ENCODE measurements at regions not wholly inside any gene's neighbourhood (a gene's known extent, or its start where the extent isn't known, plus 50 kb on each side); places are given as distances from the start of the nearest gene placed in this dataset.

GRCh38 chr3:1783995-1784394 is 314.7 kb upstream of the CNTN4 start:
- no TSS peak for BruUV-seq (replicated peaks)
- no peaks in the 10 kb centered on the region for H3K27me3 ChIP-seq (ENCODE audit: control insufficient read depth in 2 of 2, insufficient read depth in 2 of 2, low read length in 2 of 2)
- H4K20me1 ChIP-seq (replicated peaks; ENCODE audit: control insufficient read depth, extremely low read depth, insufficient read depth, low read length): no peaks in the 10 kb centered on the region
- no peak for DNase-seq (ENCODE audit: low read depth, low spot score)
- no peaks in the 10 kb centered on the region for H3K79me2 ChIP-seq (ENCODE audit: control insufficient read depth, insufficient read depth, low read length)
- FAIRE-seq: no peak
- ChIA-PET CTCF (no interaction called here), POLR2A (no interaction called here)
- H3K4me2 ChIP-seq (ENCODE audit: insufficient read depth, low read length): no peak overlapping the region
- intact Hi-C loops (cut with micrococcal nuclease): no loop called here
- H3K9me1 ChIP-seq (replicated peaks; ENCODE audit: control insufficient read depth, extremely low read depth, insufficient read depth, low read length): no peaks in the 10 kb centered on the region
- dilution Hi-C loops (cut with MboI; ENCODE audit: extremely low pct_ligation_motif_present, low sequenced_read_pairs): no loop called here
- TF ChIP-seq EZH2 (IDR thresholded peaks at IDR 0.05; ENCODE audit: borderline replicate concordance, low read depth, low read length, severe bottlenecking) (no peak), POLR2AphosphoS5 (IDR thresholded peaks at IDR 0.05; ENCODE audit: insufficient read depth, low read depth, low read length) (no peak), JUN (IDR thresholded peaks at IDR 0.05; ENCODE audit: borderline replicate concordance, insufficient read depth, insufficient read length, low read depth) (no peak), GATA2 (IDR thresholded peaks at IDR 0.05; ENCODE audit: insufficient read depth, insufficient read length, low read depth, low read length) (no peak), CTCF (IDR thresholded peaks at IDR 0.05; ENCODE audit: extremely low read depth in 1 of 2, insufficient read depth in 1 of 2, low read depth in 1 of 2, low read length in 2 of 2) (no peak), MAX (IDR thresholded peaks at IDR 0.05; ENCODE audit: insufficient read depth, insufficient read length) (no peak), FOS (IDR thresholded peaks at IDR 0.05; ENCODE audit: borderline replicate concordance, insufficient read depth, low read length) (no peak), POLR2A (IDR thresholded peaks at IDR 0.05; ENCODE audit: low read depth, low read length) (no peak), MYC (IDR thresholded peaks at IDR 0.05; ENCODE audit: low read depth, low read length) (no peak)
- H3K9ac ChIP-seq (replicated peaks; ENCODE audit: extremely low read depth, insufficient read depth, low read length): no peak overlapping the region
- H3K27ac ChIP-seq (ENCODE audit: insufficient read depth, low read depth, low read length): no peak overlapping the region
- H3K4me3 ChIP-seq (replicated peaks in 1 of 3; ENCODE audit: insufficient read depth in 1 of 3, low read depth in 1 of 3, low read length in 3 of 3): no peak overlapping the region
- H3K36me3 ChIP-seq (ENCODE audit: control insufficient read depth in 2 of 2, extremely low read depth in 1 of 2, insufficient read depth in 2 of 2, low read length in 2 of 2): no peaks in the 10 kb centered on the region
- H3K9me3 ChIP-seq (replicated peaks; ENCODE audit: control insufficient read depth, insufficient read depth, low read length): peaks cover 2% of the 10 kb centered on the region
- no peaks in the 10 kb centered on the region for H3K4me1 ChIP-seq (ENCODE audit: control insufficient read depth, extremely low read depth, insufficient read depth, low read length)
- no peak overlapping the region for H2AFZ ChIP-seq (ENCODE audit: low read depth, low read length)
